BLaER1 treated with 17β-estradiol and CSF1 and Interleukin-3, amounts not matched to agents 10 nM and 100 nM (cell line): ENCODE measurements at regions not wholly inside any gene's neighbourhood (a gene's known extent, or its start where the extent isn't known, plus 50 kb on each side); places are given as distances from the start of the nearest gene placed in this dataset.

Experiments used
- H3K27ac ChIP-seq, 11 experiments: shearing (Covaris generic); formaldehyde crosslinking; 2 replicates each; pipeline ENCODE4 v1.8.1; 2022
- H3K27me3 ChIP-seq, 11 experiments: shearing (Covaris generic); formaldehyde crosslinking; 2 replicates each; pipeline ENCODE4 v1.8.1; 2022
- H3K36me3 ChIP-seq, 11 experiments: shearing (Covaris generic); formaldehyde crosslinking; 2 replicates each; pipeline ENCODE4 v1.8.1; 2022
- H3K4me1 ChIP-seq, 10 experiments: shearing (Covaris generic); formaldehyde crosslinking; 2 replicates each; pipeline ENCODE4 v1.8.1; 2022
- H3K4me2 ChIP-seq, 11 experiments: shearing (Covaris generic); formaldehyde crosslinking; 2 replicates each; pipeline ENCODE4 v1.8.1; 2022
- H3K4me3 ChIP-seq, 10 experiments: shearing (Covaris generic); formaldehyde crosslinking; 2 replicates each; pipeline ENCODE4 v1.8.1; 2022
- H3K9ac ChIP-seq, 11 experiments: shearing (Covaris generic); formaldehyde crosslinking; 2 replicates each; pipeline ENCODE4 v1.8.1; 2022
- H3K9me3 ChIP-seq, 11 experiments: shearing (Covaris generic); formaldehyde crosslinking; replicated peaks in 1 of 11; 2 replicates each; pipeline ENCODE4 v1.8.1; 2022
- H4K20me1 ChIP-seq, 11 experiments: shearing (Covaris generic); formaldehyde crosslinking; 2 replicates each; pipeline ENCODE4 v1.8.1; 2022
- Cebpa-rat ChIP-seq, 11 experiments: shearing (Covaris generic); IDR thresholded peaks; 2 replicates each; pipeline ENCODE4 v1.8.1; 2022

- H3K27ac ChIP-seq = no peak overlapping the region
- H3K36me3 ChIP-seq = no peaks in the 10 kb centered on the region
- H3K27me3 ChIP-seq = no peaks in the 10 kb centered on the region
- no peak overlapping the region for H3K9ac ChIP-seq
- H3K4me3 ChIP-seq = no peak overlapping the region
- no peak for TF ChIP-seq Cebpa-rat (IDR thresholded peaks at IDR 0.05)
- no peak overlapping the region for H3K4me2 ChIP-seq
- no peaks in the 10 kb centered on the region for H4K20me1 ChIP-seq
- H3K9me3 ChIP-seq = peaks cover 0 to 11% (median 0%) of the 10 kb centered on the region in 11 experiments; a peak in 2 of 22 replicates
- peaks cover 20 to 35% (median 26%) of the 10 kb centered on the region in 10 experiments for H3K4me1 ChIP-seq
Observed at GRCh38 chr4:7121174-7121573, 53.3 kb upstream of the GRPEL1 start.

GRCh38 chr4:7120341-7120740, 52.5 kb upstream of the GRPEL1 start:
- no peak for TF ChIP-seq Cebpa-rat (IDR thresholded peaks at IDR 0.05)
- peaks cover 0 to 11% (median 0%) of the 10 kb centered on the region in 11 experiments; a peak in 2 of 22 replicates for H3K9me3 ChIP-seq
- no peaks in the 10 kb centered on the region for H3K27me3 ChIP-seq
- no peak overlapping the region for H3K4me2 ChIP-seq
- no peaks in the 10 kb centered on the region for H3K36me3 ChIP-seq
- peaks cover 12 to 26% (median 18%) of the 10 kb centered on the region in 10 experiments for H3K4me1 ChIP-seq
- no peak overlapping the region for H3K27ac ChIP-seq
- no peaks in the 10 kb centered on the region for H4K20me1 ChIP-seq
- H3K4me3 ChIP-seq = no peak overlapping the region
- no peak overlapping the region for H3K9ac ChIP-seq

DNA sequence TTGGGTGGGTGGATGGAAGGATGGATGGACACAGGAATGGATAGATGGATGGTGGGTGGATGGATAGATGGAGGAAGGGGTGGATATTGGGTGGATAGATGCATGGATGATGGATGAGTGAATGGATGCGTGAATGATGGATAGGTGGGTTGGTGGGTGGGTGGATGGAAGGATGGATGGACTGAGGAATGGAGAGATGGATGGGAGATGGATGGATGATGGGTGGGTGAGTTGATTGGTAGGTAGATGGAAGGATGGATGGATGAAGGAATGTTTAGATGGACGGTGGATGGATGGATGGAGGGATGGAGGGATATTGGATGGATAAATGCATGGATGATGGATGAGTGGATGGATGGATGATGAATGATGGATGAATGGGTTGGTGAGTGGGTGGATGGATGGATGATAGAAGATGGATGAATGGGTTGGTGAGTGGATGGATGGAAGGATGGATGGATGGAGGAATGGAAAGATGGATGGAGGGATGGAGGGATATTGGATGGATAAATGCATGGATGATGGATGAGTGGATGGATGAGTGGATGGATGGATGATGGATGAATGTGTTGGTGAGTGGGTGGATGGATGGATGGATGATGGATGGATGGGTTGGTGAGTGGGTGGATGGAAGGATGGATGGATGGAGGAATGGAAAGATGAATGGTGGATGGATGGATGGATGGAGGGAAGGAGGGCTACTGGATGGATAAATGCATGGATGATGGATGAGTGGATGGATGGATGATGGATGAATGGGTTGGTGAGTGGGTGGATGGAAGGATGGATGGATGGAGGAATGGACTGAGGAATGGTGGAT, 50.4 kb upstream of the GRPEL1 start:
- H3K4me3 ChIP-seq = no peak overlapping the region
- H3K27me3 ChIP-seq = no peaks in the 10 kb centered on the region
- no peak overlapping the region for H3K9ac ChIP-seq

More for the DNA sequence above, 50.4 kb upstream of the GRPEL1 start:
- Histone ChIP-seq H4K20me1 (no peaks in the 10 kb centered on the region), H3K27ac (no peak overlapping the region), H3K4me1 (peaks cover 0 to 11% (median 2%) of the 10 kb centered on the region in 10 experiments; a peak in 7 of 20 replicates), H3K36me3 (no peaks in the 10 kb centered on the region), H3K9me3 (peaks cover 0 to 11% (median 0%) of the 10 kb centered on the region in 11 experiments; a peak in 2 of 22 replicates), H3K4me2 (no peak overlapping the region)
- no peak for TF ChIP-seq Cebpa-rat (IDR thresholded peaks at IDR 0.05)
